SK-N-SH (cell line): ENCODE measurements at regions not wholly inside any gene's neighbourhood (a gene's known extent, or its start where the extent isn't known, plus 50 kb on each side); places are given as distances from the start of the nearest gene placed in this dataset.

ENCODE experiments used
- CTCF ChIA-PET: fragments of 300-600, 350-600 bp; formaldehyde crosslinking; extraction: SDS; loops from one replicate; lab custom pipeline; 2021; lab: Yijun Ruan, JAX
- POLR2A ChIA-PET: fragments of 350-600 bp; sonication (Branson Sonifier 250); formaldehyde crosslinking; extraction: SDS; loops from one replicate; lab custom pipeline; 2020; ENCODE audit warnings: antibody characterized with exemption, inconsistent platforms; lab: Yijun Ruan, JAX
- DNase-seq: peaks from one replicate; pipeline ENCODE4 v3.0.0; 2012
- H2AFZ ChIP-seq: fragments of 200-600 bp; sonication (generic); 2 replicates; pipeline ENCODE4 v1.8.1; 2016; ENCODE audit warnings: antibody characterized with exemption, mild to moderate bottlenecking, low read depth
- H3F3A ChIP-seq: fragments of 200-600 bp; sonication (generic); replicated peaks from 2 replicates; pipeline ENCODE3; 2016; ENCODE audit warnings: antibody characterized with exemption, mild to moderate bottlenecking; ENCODE audit not compliant: insufficient read depth
- H3K27ac ChIP-seq, 2 experiments: fragments of 200-500 bp in 1 of 2; fragments of 200-600 bp in 1 of 2; sonication (Bioruptor generic) in 1 of 2; sonication (generic), shearing (Covaris generic) in 1 of 2; 2 replicates each; pipeline versions ENCODE4 v1.5.1 to v1.6.1; 2014 to 2016; ENCODE audit warnings: low read depth in 2 of 2, inconsistent platforms in 1 of 2, low read length in 1 of 2, mild to moderate bottlenecking in 1 of 2, mixed read lengths in 1 of 2
- H3K27me3 ChIP-seq: fragments of 200-600 bp; sonication (generic), shearing (Covaris generic); 2 replicates; pipeline ENCODE4 v1.6.1; 2016; ENCODE audit warnings: mixed run types; ENCODE audit not compliant: insufficient read depth
- H3K36me3 ChIP-seq, 2 experiments: fragments of 200-500 bp in 1 of 2; fragments of 200-600 bp in 1 of 2; sonication (Bioruptor generic) in 1 of 2; sonication (generic) in 1 of 2; replicated peaks in 1 of 2; 2 replicates each; pipeline versions ENCODE3 to v1.5.1; 2014 to 2016; ENCODE audit warnings: low read length in 1 of 2, mild to moderate bottlenecking in 1 of 2; ENCODE audit not compliant: insufficient read depth in 2 of 2, control insufficient read depth in 1 of 2
- H3K4me1 ChIP-seq, 2 experiments: fragments of 200-500 bp in 1 of 2; fragments of 200-600 bp in 1 of 2; sonication (Bioruptor generic) in 1 of 2; sonication (generic), shearing (Covaris generic) in 1 of 2; 2 replicates each; pipeline versions ENCODE4 v1.5.1 to v1.6.1; 2014 to 2016; ENCODE audit warnings: low read depth in 1 of 2, low read length in 1 of 2, mixed run types in 1 of 2; ENCODE audit not compliant: insufficient read depth in 2 of 2, control insufficient read depth in 1 of 2
- H3K4me2 ChIP-seq: fragments of 200-600 bp; sonication (generic), shearing (Covaris generic); 2 replicates; pipeline ENCODE4 v1.6.1; 2017; ENCODE audit warnings: mixed run types
- H3K4me3 ChIP-seq, 2 experiments: fragments of 200-500 bp in 1 of 2; fragments of 200-600 bp in 1 of 2; sonication (Bioruptor generic) in 1 of 2; sonication (generic), shearing (Covaris generic) in 1 of 2; 2 replicates each; pipeline versions ENCODE4 v1.5.1 to v1.8.1; 2014 to 2016; ENCODE audit warnings: low read depth in 2 of 2, inconsistent platforms in 1 of 2, low read length in 1 of 2, mild to moderate bottlenecking in 1 of 2, mixed read lengths in 1 of 2, moderate library complexity in 1 of 2
- H3K79me2 ChIP-seq: fragments of 200-600 bp; sonication (generic); 2 replicates; pipeline ENCODE4 v1.8.1; 2017; ENCODE audit warnings: mild to moderate bottlenecking; ENCODE audit not compliant: insufficient read depth
- H3K9ac ChIP-seq: fragments of 200-600 bp; sonication (generic); 2 replicates; pipeline ENCODE4 v1.6.1; 2017; ENCODE audit warnings: mixed run types
- H3K9me2 ChIP-seq: fragments of 200-600 bp; sonication (generic); 2 replicates; pipeline ENCODE4 v1.6.1; 2017; ENCODE audit warnings: mixed run types
- H3K9me3 ChIP-seq: fragments of 200-600 bp; sonication (generic); 2 replicates; pipeline ENCODE4 v1.6.1; 2017; ENCODE audit warnings: mixed run types, mild to moderate bottlenecking, moderate library complexity
- H4K20me1 ChIP-seq: fragments of 200-600 bp; sonication (generic); 2 replicates; pipeline ENCODE4 v1.6.1; 2017; ENCODE audit warnings: mild to moderate bottlenecking, mixed run types; ENCODE audit not compliant: insufficient read depth
- CHD2 ChIP-seq: fragments of 150-350 bp; IDR thresholded peaks from 2 replicates; pipeline ENCODE4 v1.6.1; 2018; ENCODE audit warnings: low read length; ENCODE audit not compliant: partially characterized antibody
- EP300 ChIP-seq, 2 experiments: IDR thresholded peaks; 2 replicates each; pipeline versions ENCODE4 v1.4.0 to v1.6.1; 2012; ENCODE audit warnings: borderline replicate concordance in 1 of 2, low read depth in 1 of 2, low read length in 1 of 2
- EZH2phosphoT487 ChIP-seq: fragments of 200-600 bp; sonication (generic); IDR thresholded peaks from 2 replicates; pipeline ENCODE4 v1.6.1; 2017; ENCODE audit warnings: low read depth, mixed run types, mild to moderate bottlenecking, antibody characterized with exemption, moderate library complexity, borderline replicate concordance
- GABPA ChIP-seq: IDR thresholded peaks from 2 replicates; pipeline ENCODE4 v1.4.0; 2012; ENCODE audit warnings: low read depth, mild to moderate bottlenecking
- GATA2 ChIP-seq: sonication (generic); formaldehyde crosslinking; IDR thresholded peaks from 2 replicates; pipeline ENCODE4 v1.5.0; 2020; ENCODE audit warnings: mild to moderate bottlenecking, missing genetic modification reagents
- IRF3 ChIP-seq: fragments of 150-350 bp; IDR thresholded peaks from 2 replicates; pipeline ENCODE4 v1.6.1; 2016; ENCODE audit warnings: mild to moderate bottlenecking, low read depth, low read length
- JUND ChIP-seq: IDR thresholded peaks from 2 replicates; pipeline ENCODE4 v1.4.0; 2012
- NFIC ChIP-seq: IDR thresholded peaks from 2 replicates; pipeline ENCODE4 v1.4.0; 2012; ENCODE audit warnings: borderline replicate concordance
- NRF1 ChIP-seq: IDR thresholded peaks from 2 replicates; pipeline ENCODE4 v1.6.1; 2012; ENCODE audit warnings: low read depth, mild to moderate bottlenecking, low read length
- PBX3 ChIP-seq: IDR thresholded peaks from 2 replicates; pipeline ENCODE4; 2012
- POLR2AphosphoS5 ChIP-seq: IDR thresholded peaks from 2 replicates; pipeline ENCODE4 v1.6.1; 2012; ENCODE audit warnings: low read depth, low read length
- RAD21 ChIP-seq: IDR thresholded peaks from 2 replicates; pipeline ENCODE4 v1.6.1; 2012; ENCODE audit warnings: mild to moderate bottlenecking, low read length
- RCOR1 ChIP-seq: fragments of 150-350 bp; IDR thresholded peaks from 2 replicates; pipeline ENCODE4 v1.6.1; 2017; ENCODE audit warnings: antibody characterized with exemption, low read length
- RFX5 ChIP-seq: IDR thresholded peaks from 2 replicates; pipeline ENCODE4 v1.6.1; 2012; ENCODE audit warnings: mild to moderate bottlenecking, improper control_type of control experiment, low read length
- RXRA ChIP-seq: IDR thresholded peaks from 2 replicates; pipeline ENCODE4 v1.4.0; 2012; ENCODE audit warnings: low read depth, mild to moderate bottlenecking, borderline replicate concordance
- SIN3A ChIP-seq: IDR thresholded peaks from 2 replicates; pipeline ENCODE4 v1.6.1; 2012; ENCODE audit warnings: low read depth, mild to moderate bottlenecking, low read length, moderate library complexity, borderline replicate concordance
- SMC3 ChIP-seq: IDR thresholded peaks from 2 replicates; pipeline ENCODE4 v1.6.1; 2012; ENCODE audit warnings: low read depth, low read length, improper control_type of control experiment
- TAF1 ChIP-seq: IDR thresholded peaks from 2 replicates; pipeline ENCODE4 v1.6.1; 2012; ENCODE audit warnings: low read depth, mild to moderate bottlenecking, low read length, moderate library complexity, borderline replicate concordance
- TCF12 ChIP-seq: IDR thresholded peaks from 2 replicates; pipeline ENCODE4 v1.4.0; 2012
- TEAD4 ChIP-seq: IDR thresholded peaks from 2 replicates; pipeline ENCODE4 v1.4.0; 2012; ENCODE audit warnings: mild to moderate bottlenecking, borderline replicate concordance; ENCODE audit not compliant: insufficient read depth
- USF1 ChIP-seq: IDR thresholded peaks from 2 replicates; pipeline ENCODE4 v1.4.0; 2012; ENCODE audit warnings: low read depth, borderline replicate concordance
- USF2 ChIP-seq: fragments of 150-350 bp; IDR thresholded peaks from 2 replicates; pipeline ENCODE4 v1.6.1; 2017; ENCODE audit warnings: antibody characterized with exemption, low read length, low read depth, borderline replicate concordance
- ZBTB33 ChIP-seq: IDR thresholded peaks from 2 replicates; pipeline ENCODE4 v1.4.0; 2012; ENCODE audit warnings: low read depth, borderline replicate concordance
- WGBS: methylation state at CpG from one replicate; pipeline ENCODE4 v1.1.6; 2017; ENCODE audit warnings: low lambda C conversion rate; 5-methylcytosine and 5-hydroxymethylcytosine counted together

- no peaks in the 10 kb centered on the region for H3K9me3 ChIP-seq
- H3K79me2 ChIP-seq: no peaks in the 10 kb centered on the region
- no peaks in the 10 kb centered on the region for H3K4me1 ChIP-seq
- no peaks in the 10 kb centered on the region for H3F3A ChIP-seq
- H3K9me2 ChIP-seq: no peaks in the 10 kb centered on the region
- H3K27ac ChIP-seq: no peak overlapping the region
- CTCF ChIA-PET: no interaction called here
- H4K20me1 ChIP-seq: no peaks in the 10 kb centered on the region
- no peaks in the 10 kb centered on the region for H3K27me3 ChIP-seq
- H2AFZ ChIP-seq: no peak overlapping the region
- H3K4me3 ChIP-seq: no peak overlapping the region
- no peak overlapping the region for H3K9ac ChIP-seq
- POLR2A ChIA-PET: no interaction called here
- TF ChIP-seq NRF1: no peak
- no peak for TF ChIP-seq USF2
- no peak for TF ChIP-seq USF1
- TF ChIP-seq IRF3: no peak
- TF ChIP-seq GATA2 (CRISPR knock-in tag): no peak
- TF ChIP-seq TAF1: no peak
- no peak for TF ChIP-seq TEAD4
- TF ChIP-seq EP300 (IDR thresholded peaks at IDR 0.05; ENCODE audit: borderline replicate concordance in 1 of 2, low read depth in 1 of 2, low read length in 1 of 2): no peak
- no peak for TF ChIP-seq CHD2
- no peak for TF ChIP-seq SMC3
- TF ChIP-seq RFX5: no peak
- TF ChIP-seq JUND: no peak
- TF ChIP-seq RAD21: no peak
- TF ChIP-seq SIN3A: no peak
- no peak for TF ChIP-seq EZH2phosphoT487
- TF ChIP-seq RCOR1: no peak
- no peak for TF ChIP-seq GABPA
- no peak for TF ChIP-seq TCF12
- H3K4me2 ChIP-seq: no peak overlapping the region
- no peak for DNase-seq
- H3K36me3 ChIP-seq: no peaks in the 10 kb centered on the region
- WGBS: 13% methylated on average over 3 of the region's 6 CpGs
These were observed 89.4 kb downstream of the GALR1 start for GRCh38 chr18:77339093-77339492.

- H3K36me3 ChIP-seq: no peaks in the 10 kb centered on the region
- POLR2A ChIA-PET: no interaction called here
- no peaks in the 10 kb centered on the region for H4K20me1 ChIP-seq
- DNase-seq: no peak
- WGBS: 40% methylated on average over 1 of the region's 7 CpGs
- H3K4me3 ChIP-seq: no peak overlapping the region
- no peak overlapping the region for H2AFZ ChIP-seq
- no peaks in the 10 kb centered on the region; a peak in 1 of 4 replicates for H3K4me1 ChIP-seq
- no peaks in the 10 kb centered on the region for H3F3A ChIP-seq
- CTCF ChIA-PET: no interaction called here
- no peak overlapping the region for H3K9ac ChIP-seq
- H3K79me2 ChIP-seq: no peaks in the 10 kb centered on the region
- H3K27ac ChIP-seq: no peak overlapping the region
- no peaks in the 10 kb centered on the region for H3K27me3 ChIP-seq
- no peak overlapping the region for H3K4me2 ChIP-seq
- no peaks in the 10 kb centered on the region for H3K9me3 ChIP-seq
- no peaks in the 10 kb centered on the region for H3K9me2 ChIP-seq
- no peak for TF ChIP-seq IRF3
- TF ChIP-seq RXRA: no peak
- TF ChIP-seq ZBTB33: no peak
- TF ChIP-seq TAF1: no peak
- no peak for TF ChIP-seq CHD2
- TF ChIP-seq EZH2phosphoT487: no peak
- TF ChIP-seq POLR2AphosphoS5: no peak
- no peak for TF ChIP-seq NFIC
- TF ChIP-seq EP300 (IDR thresholded peaks at IDR 0.05; ENCODE audit: borderline replicate concordance in 1 of 2, low read depth in 1 of 2, low read length in 1 of 2): no peak
- TF ChIP-seq PBX3: no peak
- no peak for TF ChIP-seq RFX5
These were observed 90.0 kb downstream of the GALR1 start for GRCh38 chr18:77339623-77340022.
